8988T (cell line): ENCODE measurements at regions not wholly inside any gene's neighbourhood (a gene's known extent, or its start where the extent isn't known, plus 50 kb on each side); places are given as distances from the start of the nearest gene placed in this dataset.
"Not testable (repeated sequence)": the region's sequence is repeated elsewhere in the genome, so short reads cannot be mapped to it uniquely, and the experiment has no call there.

Experiments used
- DNase-seq: peaks from one replicate; pipeline ENCODE4 v3.0.0; 2011

DNA sequence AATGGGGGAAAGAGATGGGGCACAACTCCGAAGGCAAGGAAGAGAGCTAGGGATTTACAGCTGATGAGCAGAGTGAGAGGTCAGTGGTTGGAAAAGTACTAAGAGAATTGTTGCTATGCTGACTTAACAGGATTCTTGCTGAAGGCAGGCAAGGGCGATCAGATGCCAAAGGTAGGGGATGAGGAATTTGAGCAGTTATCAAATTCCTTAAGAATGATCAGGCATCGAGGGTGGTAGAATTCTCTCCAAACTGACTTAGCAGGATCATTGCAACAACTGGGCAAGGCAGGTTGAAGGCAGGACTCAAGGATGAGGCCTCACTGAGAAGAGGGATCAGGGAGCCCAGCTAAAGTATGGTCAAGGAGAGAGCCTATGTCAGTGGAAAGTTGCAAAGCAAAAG is 171.0 kb downstream of the HSD17B3 start:
- no peak for DNase-seq

DNA sequence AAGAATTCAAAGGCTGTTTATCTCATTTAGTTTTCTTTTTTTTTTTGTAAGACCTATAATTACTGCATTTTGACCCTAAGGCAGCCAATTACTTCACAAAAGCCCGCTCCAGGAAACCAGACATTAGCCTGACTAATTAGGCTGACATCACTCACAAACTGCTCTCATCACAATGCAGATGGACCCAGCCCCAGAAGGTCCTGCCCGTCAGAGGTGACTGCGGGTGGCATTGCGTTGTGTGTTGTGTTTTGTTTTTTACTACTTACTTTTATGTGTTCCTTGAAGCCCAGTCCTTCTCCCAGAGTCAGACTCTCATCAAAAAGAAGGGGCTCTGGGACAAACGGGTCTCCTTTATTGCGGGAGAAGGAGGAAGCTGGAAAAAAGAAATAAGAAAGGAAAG is 172.2 kb downstream of the HSD17B3 start:
- no peak for DNase-seq

DNA sequence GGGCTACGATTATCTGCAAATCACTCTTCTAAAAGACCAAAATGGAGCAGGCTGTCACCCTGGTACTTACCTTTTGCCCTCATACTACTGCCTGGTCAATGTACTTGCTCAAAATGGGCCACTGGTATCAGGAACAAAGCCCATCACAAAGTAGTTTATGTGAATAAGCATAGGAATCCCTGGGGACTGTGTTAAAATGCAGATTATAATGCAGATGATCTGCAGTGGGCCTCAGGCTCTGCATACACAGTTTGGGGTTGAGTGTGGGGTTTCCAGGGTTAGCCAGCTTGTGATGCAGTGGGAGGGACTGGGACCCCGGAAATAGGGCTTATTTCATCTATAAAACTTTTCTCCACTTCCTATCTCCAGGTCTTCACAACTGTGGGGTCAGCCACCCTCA is 173.1 kb downstream of the HSD17B3 start:
- DNase-seq = no peak

DNA sequence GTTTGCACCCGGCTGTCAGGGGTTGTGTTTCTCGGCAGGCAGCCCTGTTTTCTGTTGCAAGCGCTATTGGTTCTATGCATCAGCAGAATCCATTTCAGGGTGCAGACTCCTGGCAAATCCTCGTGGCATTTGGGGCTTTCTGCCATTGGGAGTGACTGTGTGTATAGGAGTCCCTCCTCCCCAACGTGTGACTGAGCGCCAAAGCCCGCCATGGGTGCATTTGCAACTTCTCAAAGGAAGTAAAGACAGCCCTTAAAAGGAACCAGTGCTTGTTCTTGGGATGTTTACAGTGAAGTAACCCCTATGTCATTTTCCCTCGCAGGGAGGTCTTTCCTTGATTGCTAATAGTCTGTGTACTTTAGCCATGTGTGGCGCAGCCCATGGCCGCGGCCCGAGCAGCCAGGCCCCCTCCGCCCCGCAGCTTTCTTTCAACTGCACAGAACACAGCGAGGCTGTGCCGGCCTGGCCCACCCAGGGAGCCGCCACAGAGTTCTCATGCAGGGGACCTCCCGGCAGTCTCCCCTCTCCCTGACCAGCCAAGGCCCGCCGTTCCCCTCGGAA is 175.6 kb downstream of the HSD17B3 start:
- no peak for DNase-seq

DNA sequence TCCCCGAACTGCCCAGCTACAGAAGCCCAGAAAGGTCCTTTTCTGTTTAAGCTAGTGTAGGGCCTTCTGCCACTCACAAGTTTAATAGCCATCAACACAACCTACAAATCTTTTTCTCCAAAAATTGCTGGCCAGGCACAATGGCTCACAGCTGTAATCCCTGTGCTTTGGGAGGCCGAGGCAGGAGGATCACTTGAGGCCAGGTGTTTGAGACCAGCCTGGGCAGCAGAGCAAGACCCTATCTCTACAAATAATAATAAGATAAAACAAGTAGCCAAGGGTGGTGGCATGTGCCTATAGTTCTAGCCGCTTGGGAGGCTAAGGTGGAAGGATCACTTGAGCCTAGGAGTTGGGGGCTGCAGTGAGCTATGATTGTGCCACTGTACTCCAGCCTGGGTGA is 176.4 kb downstream of the HSD17B3 start:
- no peak for DNase-seq

DNA sequence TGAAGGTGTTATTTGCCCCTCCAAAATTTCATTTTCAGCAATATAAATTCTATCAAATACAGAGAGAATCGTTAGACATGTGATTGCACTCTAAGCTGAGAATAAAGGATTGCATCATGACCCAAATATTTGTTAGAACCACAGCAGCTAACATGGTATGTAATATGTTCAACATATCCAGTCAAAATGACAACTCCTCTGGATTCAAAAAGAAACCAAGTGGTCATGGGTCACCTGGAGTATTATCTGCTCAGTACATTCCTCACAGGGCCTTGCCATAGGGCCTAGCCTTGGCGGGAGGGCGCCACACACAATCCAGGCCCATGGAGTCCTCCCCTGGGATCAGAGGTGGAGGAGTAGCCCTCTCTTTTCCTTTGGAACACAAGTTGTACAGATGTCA is 179.2 kb downstream of the HSD17B3 start:
- DNase-seq = no peak

DNA sequence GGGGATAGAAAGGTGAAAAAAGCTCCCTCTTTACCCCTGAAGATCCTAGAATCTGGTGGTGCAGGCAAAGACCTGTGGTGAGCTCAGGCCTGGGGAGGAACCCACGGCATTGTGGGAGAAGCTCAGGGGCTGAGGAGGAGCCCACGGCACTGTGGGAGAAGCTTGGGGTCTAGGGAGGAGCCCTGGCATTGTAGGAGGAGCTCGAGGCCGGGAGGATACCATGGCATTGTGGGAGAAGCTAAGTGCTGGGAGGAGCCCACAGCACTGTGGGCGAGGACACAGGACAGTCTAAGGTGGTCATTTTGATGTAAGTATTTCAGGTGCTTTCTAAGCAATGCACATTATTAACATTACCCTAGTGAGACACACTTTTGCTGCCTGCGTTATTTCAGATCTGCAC is 179.7 kb downstream of the HSD17B3 start:
- no peak for DNase-seq

DNA sequence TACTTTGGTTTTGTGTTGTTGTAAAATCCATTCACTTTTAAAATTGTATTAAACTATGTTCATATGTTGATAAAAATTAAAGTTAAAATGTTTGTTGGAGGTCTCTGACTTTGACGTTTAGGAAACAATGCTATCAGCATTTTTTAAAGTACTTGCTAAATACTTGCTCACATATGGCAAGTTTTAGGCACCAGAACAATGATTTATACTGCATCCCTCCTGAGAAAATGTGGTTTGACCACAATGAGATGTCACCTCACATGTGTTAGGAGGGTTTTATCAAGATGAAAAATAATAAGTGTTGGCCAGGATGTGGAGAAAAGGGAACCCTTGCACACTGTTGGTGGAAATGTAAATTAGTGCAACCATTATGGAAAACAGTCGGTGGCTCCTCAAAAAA is 180.8 kb downstream of the HSD17B3 start:
- no peak for DNase-seq

DNA sequence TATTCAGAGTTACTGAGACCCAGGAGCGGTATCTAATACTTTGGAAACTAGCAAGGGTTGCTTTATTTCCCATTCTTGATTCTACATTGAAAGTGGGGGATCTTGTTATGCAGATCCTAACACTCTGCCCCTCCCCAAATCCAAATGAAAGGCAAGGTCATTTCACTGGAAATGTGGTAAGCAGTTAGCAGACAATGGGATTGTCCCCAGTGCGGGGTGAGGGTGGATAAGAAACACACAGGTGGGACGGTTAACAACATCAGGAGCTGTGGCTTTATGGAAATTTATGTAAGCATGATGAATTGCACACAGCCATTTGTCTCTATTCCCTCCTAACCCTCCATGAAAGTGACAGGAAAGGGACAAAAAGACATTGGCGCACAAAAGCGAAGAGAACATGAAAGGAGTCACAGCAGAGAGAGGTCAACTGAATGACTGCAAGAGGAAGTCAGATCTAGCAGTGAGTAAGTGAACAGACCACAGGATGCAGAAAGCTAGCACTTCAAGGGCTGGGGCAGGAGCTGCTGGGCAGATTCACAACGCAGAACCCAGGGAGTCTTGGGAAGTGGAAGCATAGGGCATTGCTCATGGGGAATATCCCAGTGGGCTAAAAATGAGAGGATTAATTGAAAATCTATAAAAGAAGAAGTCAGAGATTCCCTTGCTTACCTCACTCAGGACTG is 184.4 kb downstream of the HSD17B3 start:
- no peak for DNase-seq

DNA sequence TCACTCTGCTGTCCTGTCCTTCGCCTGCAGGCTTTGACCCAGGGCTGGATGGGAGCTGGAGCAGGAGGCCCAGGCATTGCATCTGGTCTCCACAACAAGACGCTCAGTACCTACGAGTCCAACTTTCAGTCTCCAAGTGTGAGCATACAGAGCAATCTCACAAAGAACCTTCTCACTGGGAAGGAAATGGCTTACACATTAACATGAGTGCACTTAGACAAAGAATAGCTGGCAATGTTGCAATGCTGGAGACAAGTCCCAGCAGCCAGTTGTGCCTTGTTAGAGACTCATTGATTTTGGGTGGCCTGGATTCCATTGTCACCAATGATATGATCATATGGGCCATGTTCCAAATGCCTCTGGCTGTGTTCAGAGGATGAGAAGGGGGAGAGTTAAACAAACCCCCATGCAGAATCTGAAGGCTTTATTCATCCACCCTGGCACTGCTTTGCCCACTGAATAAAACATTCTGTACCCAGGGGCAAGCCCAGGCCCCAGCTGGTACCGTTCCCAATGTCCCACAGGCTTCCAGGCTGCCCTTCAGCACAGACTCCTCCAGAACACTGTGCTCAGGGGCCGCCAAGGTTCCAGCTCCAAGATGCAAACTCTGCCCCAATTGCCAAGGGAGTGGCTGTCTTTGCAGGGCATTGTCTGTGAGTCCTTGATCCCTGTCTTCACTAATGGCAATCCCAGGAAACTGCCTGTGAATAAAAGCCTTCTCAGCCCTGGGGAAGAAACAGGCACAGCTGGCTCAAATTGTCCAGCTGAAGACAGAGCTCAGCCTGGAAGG is 185.5 kb downstream of the HSD17B3 start:
- no peak for DNase-seq

DNA sequence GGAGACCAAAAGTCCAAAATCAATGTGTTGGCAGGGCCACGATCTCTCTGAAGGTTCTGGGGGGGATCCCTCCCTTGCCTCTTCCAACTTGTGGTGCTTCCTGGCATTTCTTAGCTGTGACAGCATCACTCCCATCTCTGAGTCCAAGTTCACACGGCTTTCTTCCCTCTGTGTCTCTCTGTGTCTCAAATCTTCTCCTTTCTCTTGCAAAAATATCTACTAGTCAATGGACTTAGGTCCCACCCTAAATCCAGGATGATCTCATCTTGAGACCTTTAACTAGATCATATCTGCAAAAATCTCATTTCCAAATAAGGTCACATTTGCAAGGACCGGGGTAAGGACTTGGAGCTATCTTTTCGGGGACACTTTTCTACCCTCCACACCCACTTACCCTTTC is 186.1 kb downstream of the HSD17B3 start:
- DNase-seq = no peak

DNA sequence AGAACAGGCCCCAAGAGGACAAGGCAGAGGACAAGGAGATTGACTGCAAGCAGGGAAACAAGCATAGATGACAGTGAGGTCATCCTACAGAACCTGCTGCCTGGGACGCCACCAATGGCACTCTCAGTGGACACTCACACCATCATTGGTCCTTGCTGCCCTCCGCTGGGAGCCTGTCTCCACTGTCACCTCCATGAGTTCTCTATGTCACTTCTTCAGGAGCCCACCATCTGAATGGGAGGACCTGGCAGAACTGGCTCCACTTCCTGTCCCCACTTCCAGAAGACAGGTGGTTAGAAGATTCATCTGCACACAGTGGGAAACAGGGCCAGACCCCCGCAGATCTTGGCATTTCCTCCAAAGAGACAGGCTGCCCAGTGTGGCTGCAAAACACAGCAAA is 188.9 kb downstream of the HSD17B3 start:
- no peak for DNase-seq

DNA sequence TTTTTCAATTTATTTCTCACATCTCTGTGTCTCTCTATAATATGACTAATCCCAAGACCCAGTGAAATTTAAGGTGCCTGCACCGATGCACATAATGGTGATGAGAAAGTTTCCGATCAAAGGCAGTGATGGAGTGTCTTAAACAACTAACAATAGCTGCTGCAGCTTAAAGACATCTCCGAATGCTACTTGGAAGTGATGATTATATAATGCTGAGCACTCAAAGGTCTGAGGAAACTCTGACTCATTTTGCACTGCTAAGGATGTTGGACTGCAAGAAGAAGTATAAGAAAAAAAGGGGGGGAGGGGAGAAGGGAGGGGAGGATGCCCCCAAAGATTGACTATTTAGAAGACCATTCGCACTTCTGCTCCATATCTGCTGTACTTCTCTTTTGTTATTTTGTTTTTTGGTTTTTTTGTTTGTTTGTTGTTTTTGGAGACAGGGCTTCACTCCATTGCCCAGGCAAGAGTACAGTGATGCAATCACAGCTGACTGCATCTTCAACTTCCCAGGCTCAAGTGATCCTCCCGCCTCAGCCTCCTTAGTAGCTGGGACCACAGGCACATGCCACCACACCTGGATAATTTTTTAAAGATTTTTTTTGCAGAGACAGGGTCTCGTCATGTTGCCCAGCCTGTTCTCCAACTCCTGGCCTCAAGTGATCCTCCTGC is 192.2 kb downstream of the HSD17B3 start:
- DNase-seq = no peak

DNA sequence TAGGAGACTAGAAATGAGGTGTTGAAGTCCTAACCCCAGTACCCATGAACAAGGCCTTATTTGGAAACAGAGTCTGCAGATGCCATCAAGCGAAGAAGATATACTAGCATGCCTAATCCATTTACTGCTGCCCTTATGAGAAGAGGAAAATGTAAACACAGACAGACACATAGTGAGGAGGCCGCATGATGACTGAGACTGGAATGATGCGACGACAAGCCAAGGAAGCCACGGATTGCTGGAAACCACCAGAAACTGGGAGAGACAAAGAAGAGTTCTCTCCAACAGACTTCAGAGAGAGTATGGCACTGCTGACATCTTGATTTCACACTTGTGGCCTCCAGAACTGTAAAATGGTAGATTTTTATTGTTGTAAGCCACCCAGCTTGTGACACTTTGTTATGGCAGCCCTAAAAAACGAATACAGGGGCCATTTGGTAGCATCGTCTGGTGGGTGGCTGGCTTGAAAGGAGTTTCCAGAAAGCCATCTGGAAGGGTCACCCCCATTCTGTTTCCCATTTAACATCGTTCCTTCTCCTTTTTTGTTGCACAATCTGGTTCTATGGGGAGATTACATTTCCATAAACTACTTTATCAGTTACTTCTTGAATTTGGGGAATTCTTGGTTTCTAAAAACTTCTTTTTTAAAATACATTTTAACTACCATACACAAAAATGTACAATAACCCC is 193.1 kb downstream of the HSD17B3 start:
- no peak for DNase-seq

DNA sequence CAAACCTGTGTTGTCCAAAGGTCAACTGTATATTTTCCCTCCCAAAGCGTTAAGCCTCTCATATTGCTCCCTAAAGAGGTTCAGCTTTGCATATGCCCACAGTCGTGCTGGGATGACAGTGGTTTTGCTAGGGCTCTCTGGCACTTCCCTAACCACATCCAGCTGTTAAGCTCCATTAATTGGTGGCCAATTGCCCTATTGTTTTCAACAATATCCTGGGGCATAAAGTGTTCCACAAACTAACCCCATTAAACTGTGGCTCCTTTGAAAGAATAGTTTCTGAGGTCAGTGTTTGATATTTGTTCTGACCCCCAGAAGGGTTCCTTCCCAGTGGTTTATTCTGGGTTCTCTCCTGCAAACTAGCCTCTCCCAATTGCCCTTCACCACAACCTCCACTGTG is 194.5 kb downstream of the HSD17B3 start:
- DNase-seq = no peak

DNA sequence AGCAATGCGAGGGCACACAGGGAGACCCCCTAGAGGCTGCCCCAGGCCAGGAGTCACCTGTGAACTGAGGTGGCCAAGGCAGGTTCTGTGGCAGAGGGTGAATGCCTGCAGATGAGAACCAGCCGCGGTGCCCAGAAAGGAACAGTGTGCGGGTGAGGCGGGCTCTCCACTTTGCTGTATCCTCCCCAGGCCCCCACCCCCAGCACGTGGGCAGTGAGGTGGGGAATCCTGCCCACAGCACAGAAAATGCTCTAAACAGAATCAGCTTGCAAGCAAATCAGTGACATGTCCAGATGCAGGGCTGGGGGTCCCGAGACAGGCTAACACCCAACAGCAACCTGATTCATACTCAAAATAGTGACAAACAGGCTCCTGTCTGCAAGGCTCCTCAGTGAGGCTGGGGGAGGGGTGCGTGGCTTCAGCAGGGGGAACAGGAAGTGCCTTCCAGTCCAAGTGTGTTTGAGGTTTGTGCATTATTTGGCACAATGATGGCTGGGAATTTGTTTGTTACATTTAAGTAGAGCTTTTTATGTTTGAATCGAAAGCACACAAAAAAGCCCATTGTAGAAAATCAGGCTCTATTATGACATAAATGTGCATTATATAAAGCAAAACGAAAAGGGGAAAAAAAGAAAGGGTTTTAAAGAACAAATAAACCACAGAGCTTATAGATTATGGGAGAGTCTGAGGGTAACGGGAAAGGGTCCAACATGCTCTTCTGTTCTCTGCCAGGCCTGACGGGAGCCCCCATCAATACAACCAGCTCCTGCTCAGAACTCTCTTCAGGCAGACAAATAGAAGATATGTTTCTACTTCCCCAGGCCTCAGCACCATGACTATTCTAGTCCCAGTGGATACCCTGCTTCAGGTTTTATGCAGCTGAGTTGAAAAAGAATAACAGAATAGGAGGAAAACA is 201.3 kb downstream of the HSD17B3 start:
- no peak for DNase-seq

DNA sequence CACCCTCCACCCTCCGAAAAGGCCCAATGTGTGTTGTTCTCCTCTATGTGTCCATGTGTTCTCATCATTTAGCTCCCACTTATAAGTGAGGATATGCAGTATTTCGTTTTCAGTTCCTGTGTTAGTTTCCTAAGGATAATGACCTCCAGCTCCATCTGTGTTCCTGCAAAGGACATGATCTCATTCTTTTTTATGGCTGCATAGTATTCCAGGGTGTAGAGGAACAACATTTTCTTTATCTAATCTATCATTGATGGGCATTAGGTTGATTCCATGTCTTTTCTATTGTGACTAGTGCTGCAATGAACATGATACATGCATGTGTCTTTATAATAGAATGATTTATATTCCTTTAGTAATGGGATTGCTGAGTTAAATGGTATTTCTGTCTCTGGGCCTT is 211.3 kb downstream of the HSD17B3 start:
- DNase-seq = not testable (repeated sequence)

DNA sequence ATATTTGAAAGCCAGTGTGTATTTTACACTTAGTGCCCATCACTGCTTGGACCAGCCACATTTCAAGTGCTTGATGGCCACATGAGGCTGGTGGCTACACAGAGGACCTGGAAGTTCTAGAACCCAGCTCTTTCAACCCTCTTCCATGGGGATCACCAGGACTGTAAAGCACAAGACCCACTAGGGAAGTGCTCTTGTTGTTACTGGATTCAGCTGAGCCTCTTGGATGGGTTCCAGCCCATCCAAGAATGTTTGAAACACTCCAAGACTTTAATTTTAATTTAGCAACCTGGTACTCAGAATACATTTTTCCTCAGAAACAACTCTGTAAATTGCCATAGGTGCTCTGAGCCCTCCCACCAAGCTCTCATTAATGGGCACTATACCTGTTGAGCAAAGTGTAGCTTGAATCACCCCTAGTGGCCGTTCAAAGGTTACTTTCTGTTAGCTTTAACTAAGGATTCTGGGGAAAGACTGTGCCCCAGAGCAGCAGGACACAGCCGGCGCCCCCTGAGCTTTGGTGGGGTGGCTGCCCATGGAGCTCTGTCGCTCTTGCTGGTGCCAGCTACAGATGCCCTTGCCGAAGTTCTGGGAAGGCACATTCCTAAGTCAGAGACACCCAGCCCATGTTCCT is 212.4 kb downstream of the HSD17B3 start:
- DNase-seq = no peak

DNA sequence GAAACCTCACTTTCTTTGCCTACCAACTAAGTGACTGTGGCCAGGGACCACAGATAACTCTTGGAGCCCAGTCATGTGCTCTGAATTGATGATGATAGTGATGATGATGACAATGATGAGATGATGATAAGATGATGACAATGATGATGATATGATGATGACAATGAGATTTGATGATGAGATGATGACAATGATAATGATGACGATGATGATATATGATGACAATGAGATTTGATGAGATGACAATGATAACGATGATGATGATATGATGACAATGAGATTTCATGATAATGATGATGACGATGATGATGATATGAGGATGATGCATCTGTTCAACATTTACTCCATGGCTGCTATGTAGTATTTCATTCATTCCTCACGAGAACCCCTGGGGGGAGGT is 213.0 kb downstream of the ERCC6L2 start:
- no peak for DNase-seq

DNA sequence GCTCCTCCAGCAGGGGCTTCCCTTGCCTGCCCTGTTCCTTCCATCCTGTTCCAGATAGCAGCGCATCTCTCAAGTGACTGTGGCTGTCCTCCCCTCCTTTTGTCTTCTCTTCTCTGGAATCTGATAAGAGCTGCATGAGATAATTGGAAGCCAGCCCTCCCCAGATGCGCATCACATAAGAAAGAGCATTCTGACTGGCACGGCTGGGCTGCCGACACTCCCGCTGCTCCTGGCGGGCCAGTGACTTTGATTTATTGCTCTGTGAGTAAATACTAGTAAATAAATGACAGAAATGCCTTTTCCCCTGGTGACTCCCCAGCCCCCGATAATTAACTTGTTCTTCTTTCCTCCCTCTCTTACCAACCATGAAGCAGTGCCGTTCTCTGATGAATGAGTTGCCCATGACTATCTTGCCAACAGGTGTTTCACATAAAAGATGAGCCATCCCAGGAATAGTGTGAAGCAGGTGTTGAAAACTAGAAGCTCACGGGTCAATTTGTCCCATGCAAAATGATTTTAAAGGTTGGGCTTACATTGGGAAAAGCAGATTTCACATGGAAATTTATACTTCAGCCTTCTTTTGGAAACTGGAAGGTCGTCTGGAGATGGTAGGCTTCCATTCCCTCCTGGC is 212.3 kb downstream of the ERCC6L2 start:
- no peak for DNase-seq

DNA sequence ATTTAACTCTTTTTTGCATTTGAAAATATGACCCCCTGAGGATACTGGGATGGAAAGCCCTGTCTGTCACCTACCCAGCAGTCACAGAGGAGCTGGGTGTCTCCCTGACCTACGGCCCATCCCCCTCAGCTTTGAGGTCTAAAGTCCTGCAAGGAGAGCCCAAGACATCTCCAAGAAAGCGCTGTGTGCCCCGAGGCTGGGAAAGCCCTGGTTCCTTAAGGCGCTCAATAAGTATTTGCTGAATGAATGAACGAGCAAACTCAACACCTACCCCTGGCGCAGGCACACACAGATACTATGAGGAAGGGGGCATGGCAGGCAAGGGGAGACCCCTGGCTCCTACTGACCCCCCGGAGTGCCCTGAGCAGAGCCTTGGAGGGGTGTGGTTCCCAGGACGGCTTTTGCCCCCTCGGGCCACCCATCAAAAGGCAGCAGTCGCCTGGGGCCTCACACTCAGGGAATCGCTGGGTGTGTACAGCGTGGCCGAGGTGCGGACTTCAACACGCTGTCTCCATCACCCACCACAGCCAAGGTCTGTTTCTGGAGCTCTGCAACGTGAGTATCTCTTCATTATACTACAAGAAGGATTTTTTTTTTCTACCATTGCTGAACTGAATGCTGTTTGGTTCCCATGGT is 211.6 kb downstream of the ERCC6L2 start:
- no peak for DNase-seq
